ENCODE measurements at regions not wholly inside any gene's neighbourhood (a gene's known extent, or its start where the extent isn't known, plus 50 kb on each side); places are given as distances from the start of the nearest gene placed in this dataset.

- no peak overlapping the region for H3K27ac ChIP-seq (ENCODE audit: insufficient read depth, low read length)
- DNase-seq (no peak), ATAC-seq (ENCODE audit: low read depth) (no peak)
- TF ChIP-seq, protein P1, sequence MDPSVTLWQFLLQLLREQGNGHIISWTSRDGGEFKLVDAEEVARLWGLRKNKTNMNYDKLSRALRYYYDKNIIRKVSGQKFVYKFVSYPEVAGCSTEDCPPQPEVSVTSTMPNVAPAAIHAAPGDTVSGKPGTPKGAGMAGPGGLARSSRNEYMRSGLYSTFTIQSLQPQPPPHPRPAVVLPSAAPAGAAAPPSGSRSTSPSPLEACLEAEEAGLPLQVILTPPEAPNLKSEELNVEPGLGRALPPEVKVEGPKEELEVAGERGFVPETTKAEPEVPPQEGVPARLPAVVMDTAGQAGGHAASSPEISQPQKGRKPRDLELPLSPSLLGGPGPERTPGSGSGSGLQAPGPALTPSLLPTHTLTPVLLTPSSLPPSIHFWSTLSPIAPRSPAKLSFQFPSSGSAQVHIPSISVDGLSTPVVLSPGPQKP (IDR thresholded peaks at IDR 0.05; ENCODE audit: borderline replicate concordance, low read depth, low read length), result no peak
- TF ChIP-seq POLR2A (IDR thresholded peaks at IDR 0.05; ENCODE audit: low read depth, low read length) (no peak), NFE2L2 (IDR thresholded peaks at IDR 0.05; ENCODE audit: low read depth, low read length) (no peak), MAFK (IDR thresholded peaks at IDR 0.05; ENCODE audit: low read depth, low read length) (no peak), MAZ (IDR thresholded peaks at IDR 0.05; ENCODE audit: borderline replicate concordance, low read depth, low read length) (no peak), MXI1 (IDR thresholded peaks at IDR 0.05; ENCODE audit: borderline replicate concordance, low read depth, low read length) (no peak), CHD1 (IDR thresholded peaks at IDR 0.05; ENCODE audit: low read depth, low read length) (no peak), RAD21 (IDR thresholded peaks at IDR 0.05; ENCODE audit: low read length) (no peak), RFX5 (IDR thresholded peaks at IDR 0.05; ENCODE audit: low read depth, low read length) (no peak), RCOR1 (IDR thresholded peaks at IDR 0.05; ENCODE audit: insufficient replicate concordance, low read length) (no peak), FOS (IDR thresholded peaks at IDR 0.05; ENCODE audit: low read depth, low read length) (no peak), SMC3 (IDR thresholded peaks at IDR 0.05; ENCODE audit: low read depth, low read length) (no peak), CEBPB (IDR thresholded peaks at IDR 0.05; ENCODE audit: low read depth, low read length) (no peak), BHLHE40 (IDR thresholded peaks at IDR 0.05; ENCODE audit: low read depth, low read length) (no peak)
- TF ChIP-seq, protein P2, sequence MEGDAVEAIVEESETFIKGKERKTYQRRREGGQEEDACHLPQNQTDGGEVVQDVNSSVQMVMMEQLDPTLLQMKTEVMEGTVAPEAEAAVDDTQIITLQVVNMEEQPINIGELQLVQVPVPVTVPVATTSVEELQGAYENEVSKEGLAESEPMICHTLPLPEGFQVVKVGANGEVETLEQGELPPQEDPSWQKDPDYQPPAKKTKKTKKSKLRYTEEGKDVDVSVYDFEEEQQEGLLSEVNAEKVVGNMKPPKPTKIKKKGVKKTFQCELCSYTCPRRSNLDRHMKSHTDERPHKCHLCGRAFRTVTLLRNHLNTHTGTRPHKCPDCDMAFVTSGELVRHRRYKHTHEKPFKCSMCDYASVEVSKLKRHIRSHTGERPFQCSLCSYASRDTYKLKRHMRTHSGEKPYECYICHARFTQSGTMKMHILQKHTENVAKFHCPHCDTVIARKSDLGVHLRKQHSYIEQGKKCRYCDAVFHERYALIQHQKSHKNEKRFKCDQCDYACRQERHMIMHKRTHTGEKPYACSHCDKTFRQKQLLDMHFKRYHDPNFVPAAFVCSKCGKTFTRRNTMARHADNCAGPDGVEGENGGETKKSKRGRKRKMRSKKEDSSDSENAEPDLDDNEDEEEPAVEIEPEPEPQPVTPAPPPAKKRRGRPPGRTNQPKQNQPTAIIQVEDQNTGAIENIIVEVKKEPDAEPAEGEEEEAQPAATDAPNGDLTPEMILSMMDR (conservative IDR thresholded peaks at IDR 0.05; ENCODE audit: low read depth, low read length), result no peak
- TF ChIP-seq, protein P3, sequence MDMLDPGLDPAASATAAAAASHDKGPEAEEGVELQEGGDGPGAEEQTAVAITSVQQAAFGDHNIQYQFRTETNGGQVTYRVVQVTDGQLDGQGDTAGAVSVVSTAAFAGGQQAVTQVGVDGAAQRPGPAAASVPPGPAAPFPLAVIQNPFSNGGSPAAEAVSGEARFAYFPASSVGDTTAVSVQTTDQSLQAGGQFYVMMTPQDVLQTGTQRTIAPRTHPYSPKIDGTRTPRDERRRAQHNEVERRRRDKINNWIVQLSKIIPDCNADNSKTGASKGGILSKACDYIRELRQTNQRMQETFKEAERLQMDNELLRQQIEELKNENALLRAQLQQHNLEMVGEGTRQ (IDR thresholded peaks at IDR 0.05; ENCODE audit: low read depth, low read length), result no peak
- H3K4ac ChIP-seq (ENCODE audit: low read depth, low read length), result no peak overlapping the region
- H3K18ac ChIP-seq (ENCODE audit: low read depth, low read length), result no peak overlapping the region
- H3K36me3 ChIP-seq (ENCODE audit: control insufficient read depth, insufficient read depth, low read length), result no peaks in the 10 kb centered on the region
- no peaks in the 10 kb centered on the region for H3K4me1 ChIP-seq (ENCODE audit: control insufficient read depth, insufficient read depth, low read length)
- no TSS peak for BruUV-seq (replicated peaks)
- no peak overlapping the region for H4K91ac ChIP-seq (ENCODE audit: insufficient read depth, low read depth, low read length)
- no peak overlapping the region for H3K56ac ChIP-seq (ENCODE audit: extremely low read depth, insufficient read depth, low read length)
- no peaks in the 10 kb centered on the region for H3K79me1 ChIP-seq (ENCODE audit: low read depth in 1 of 2, low read length in 2 of 2)
- no peaks in the 10 kb centered on the region for H4K20me1 ChIP-seq (ENCODE audit: insufficient read depth, low read length)
- no peak overlapping the region for H3K9ac ChIP-seq (ENCODE audit: low read depth, low read length)
- H3K9me3 ChIP-seq (ENCODE audit: control insufficient read depth, insufficient read depth, low read length), result 0 out of 2 replicates have a peak, but pooled peaks cover 2% of the 10 kb centered on the region
- H3K9me1 ChIP-seq (ENCODE audit: insufficient read depth, low read length), result no peaks in the 10 kb centered on the region
- ChIA-PET CTCF (no interaction called here), POLR2A (ENCODE audit: unreplicated experiment) (no interaction called here)
- no peak overlapping the region for H3K23ac ChIP-seq (ENCODE audit: low read depth, low read length)
- no peak overlapping the region for H2BK5ac ChIP-seq (ENCODE audit: low read depth, low read length, poor library complexity, severe bottlenecking)
- no peak overlapping the region for H2BK20ac ChIP-seq (ENCODE audit: low read depth, low read length)
- H4K5ac ChIP-seq (ENCODE audit: low read depth, low read length), result no peak overlapping the region
- intact Hi-C loops (cut with micrococcal nuclease) (no loop called here), dilution Hi-C loops (cut with HindIII; ENCODE audit: low sequenced_read_pairs, unreplicated experiment) (no loop called here), in situ Hi-C loops (cut with MboI; ENCODE audit: low sequenced_read_pairs) (no loop called here)
- no peak overlapping the region for H3K14ac ChIP-seq (replicated peaks; ENCODE audit: low read depth, low read length)
- H2AK5ac ChIP-seq (ENCODE audit: low read depth, low read length), result no peak overlapping the region
- H3K4me2 ChIP-seq (ENCODE audit: low read depth, low read length), result no peak overlapping the region
- no peak overlapping the region for H3K4me3 ChIP-seq (ENCODE audit: insufficient read depth, low read depth, low read length)
- no peaks in the 10 kb centered on the region for H3K27me3 ChIP-seq (ENCODE audit: control insufficient read depth, insufficient read depth, low read length)
- H2AFZ ChIP-seq (replicated peaks; ENCODE audit: low read length, poor library complexity), result no peak overlapping the region
- H2BK120ac ChIP-seq (ENCODE audit: low read depth, low read length), result no peak overlapping the region
- no CpG with 5 or more reads among the region's 2 CpGs for WGBS, 2 experiments (ENCODE audit: extremely low coverage in 2 of 2, insufficient read length in 1 of 2)
- H2BK15ac ChIP-seq (ENCODE audit: low read depth, low read length), result no peak overlapping the region
- no peak overlapping the region for H2AK9ac ChIP-seq (replicated peaks; ENCODE audit: low read depth, low read length, poor library complexity)
- H4K8ac ChIP-seq (ENCODE audit: low read depth in 2 of 2, low read length in 2 of 2), result no peak overlapping the region
These were observed 72.8 kb upstream of the NLRP2B start for GRCh38 chrX:57752866-57753265.
